ENCODE measurements at regions not wholly inside any gene's neighbourhood (a gene's known extent, or its start where the extent isn't known, plus 50 kb on each side); places are given as distances from the start of the nearest gene placed in this dataset.

DNA sequence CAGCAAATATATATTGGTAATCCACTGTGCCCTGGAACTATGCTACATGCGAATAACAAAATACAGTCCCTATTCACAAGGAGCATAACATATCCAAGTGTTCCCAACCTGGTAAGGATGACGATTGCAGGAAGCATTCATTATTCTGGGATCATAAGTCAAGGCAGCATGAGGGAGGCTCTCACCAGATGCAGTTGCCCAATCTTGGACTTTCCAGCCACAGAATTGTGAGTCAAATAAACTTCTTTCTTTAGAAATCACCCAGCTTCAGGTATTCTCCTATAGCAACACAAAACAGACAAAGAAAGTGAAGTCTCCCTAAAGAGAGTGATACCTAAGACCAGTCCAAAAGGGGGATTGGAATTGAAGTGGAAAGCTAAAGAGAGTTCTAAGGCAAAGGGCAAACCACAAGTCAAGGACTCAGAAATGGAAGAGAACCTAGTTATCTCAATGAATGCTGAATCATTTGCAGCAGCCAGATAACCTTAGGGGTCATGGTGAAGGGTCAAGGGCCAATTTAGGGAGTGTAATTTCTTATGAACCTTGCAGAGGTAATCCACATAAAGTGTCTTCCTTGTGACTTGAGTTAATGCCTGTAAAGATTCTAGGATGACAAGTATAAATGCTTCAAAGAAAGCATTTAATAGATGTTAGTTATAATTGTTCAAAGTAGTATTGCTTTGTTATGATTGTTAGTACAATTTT is 103.1 kb upstream of the PCDH7 start:
- no peak for TF ChIP-seq POLR2A (IDR thresholded peaks at IDR 0.05)
- TF ChIP-seq, protein P1, sequence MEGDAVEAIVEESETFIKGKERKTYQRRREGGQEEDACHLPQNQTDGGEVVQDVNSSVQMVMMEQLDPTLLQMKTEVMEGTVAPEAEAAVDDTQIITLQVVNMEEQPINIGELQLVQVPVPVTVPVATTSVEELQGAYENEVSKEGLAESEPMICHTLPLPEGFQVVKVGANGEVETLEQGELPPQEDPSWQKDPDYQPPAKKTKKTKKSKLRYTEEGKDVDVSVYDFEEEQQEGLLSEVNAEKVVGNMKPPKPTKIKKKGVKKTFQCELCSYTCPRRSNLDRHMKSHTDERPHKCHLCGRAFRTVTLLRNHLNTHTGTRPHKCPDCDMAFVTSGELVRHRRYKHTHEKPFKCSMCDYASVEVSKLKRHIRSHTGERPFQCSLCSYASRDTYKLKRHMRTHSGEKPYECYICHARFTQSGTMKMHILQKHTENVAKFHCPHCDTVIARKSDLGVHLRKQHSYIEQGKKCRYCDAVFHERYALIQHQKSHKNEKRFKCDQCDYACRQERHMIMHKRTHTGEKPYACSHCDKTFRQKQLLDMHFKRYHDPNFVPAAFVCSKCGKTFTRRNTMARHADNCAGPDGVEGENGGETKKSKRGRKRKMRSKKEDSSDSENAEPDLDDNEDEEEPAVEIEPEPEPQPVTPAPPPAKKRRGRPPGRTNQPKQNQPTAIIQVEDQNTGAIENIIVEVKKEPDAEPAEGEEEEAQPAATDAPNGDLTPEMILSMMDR (IDR thresholded peaks at IDR 0.05 in 4 of 5, conservative IDR thresholded peaks at IDR 0.05 in 1 of 5) = no peak
- in situ Hi-C loops (cut with MboI; ENCODE audit: low sequenced_read_pairs in 4 of 4) = no loop called here
- Histone ChIP-seq H3K27ac (no peak overlapping the region), H3K36me3 (no peaks in the 10 kb centered on the region), H3K9me3 (no peaks in the 10 kb centered on the region), H3K27me3 (no peaks in the 10 kb centered on the region), H3K4me3 (no peak overlapping the region), H3K4me1 (no peaks in the 10 kb centered on the region)
- ATAC-seq (no peak), DNase-seq (no peak)
- intact Hi-C loops (cut with DNase I; ENCODE audit: low total_unique reads) = no loop called here

DNA sequence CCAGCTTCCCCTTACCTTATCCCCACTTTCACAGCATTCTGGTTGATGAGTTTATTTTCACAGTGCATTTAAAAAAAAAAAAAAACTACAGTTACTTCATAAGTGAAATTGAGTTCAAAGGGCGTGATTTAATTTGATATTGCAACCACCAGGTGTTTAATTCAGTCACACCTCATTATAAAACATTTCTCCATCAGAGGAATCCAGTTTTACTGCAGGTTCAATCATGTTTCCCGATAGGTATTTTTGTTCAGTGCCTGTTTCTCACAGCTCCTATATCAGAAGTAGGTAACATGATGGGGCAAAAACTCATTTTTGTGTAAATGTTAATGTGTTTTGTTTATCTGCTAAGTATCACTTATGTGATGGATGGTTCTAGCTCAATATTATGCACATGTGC is 102.3 kb upstream of the PCDH7 start:
- no peak overlapping the region for H3K27ac ChIP-seq

DNA sequence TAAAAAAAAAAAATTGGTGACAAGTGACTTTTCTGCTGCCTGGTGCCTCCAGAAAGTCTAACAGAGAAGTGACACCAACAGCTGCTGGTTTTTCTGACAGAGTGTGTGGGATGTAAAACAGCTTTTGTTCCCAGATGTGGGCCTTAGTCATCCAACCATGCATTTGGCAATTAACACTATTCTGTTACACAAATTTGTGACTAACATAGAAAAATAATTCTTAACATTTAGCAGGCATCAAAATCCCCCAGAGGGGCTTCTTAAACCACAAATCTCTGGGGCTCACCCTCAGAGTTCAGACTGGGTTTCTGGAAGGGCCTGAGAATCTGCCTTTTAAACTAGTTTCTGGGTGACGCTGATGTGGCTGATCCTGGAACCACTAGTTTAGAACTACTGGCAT is 100.5 kb upstream of the PCDH7 start:
- TF ChIP-seq, protein P1 (IDR thresholded peaks at IDR 0.05 in 4 of 5, conservative IDR thresholded peaks at IDR 0.05 in 1 of 5) = no peak
- no peak for TF ChIP-seq POLR2A (IDR thresholded peaks at IDR 0.05)
- H3K4me1 ChIP-seq = no peaks in the 10 kb centered on the region
- DNase-seq (no peak), ATAC-seq (no peak)
- intact Hi-C loops (cut with DNase I; ENCODE audit: low total_unique reads) (no loop called here), in situ Hi-C loops (cut with MboI; ENCODE audit: low sequenced_read_pairs in 4 of 4) (no loop called here)
- H3K27me3 ChIP-seq = no peaks in the 10 kb centered on the region
- no peaks in the 10 kb centered on the region for H3K9me3 ChIP-seq
- no peak overlapping the region for H3K27ac ChIP-seq
- H3K4me3 ChIP-seq = no peak overlapping the region
- H3K36me3 ChIP-seq = no peaks in the 10 kb centered on the region

More for the DNA sequence above, 102.3 kb upstream of the PCDH7 start:
- Histone ChIP-seq H3K36me3 (no peaks in the 10 kb centered on the region), H3K4me1 (no peaks in the 10 kb centered on the region), H3K4me3 (no peak overlapping the region), H3K27me3 (no peaks in the 10 kb centered on the region), H3K9me3 (no peaks in the 10 kb centered on the region)
- no peak for DNase-seq
- TF ChIP-seq POLR2A (IDR thresholded peaks at IDR 0.05) = no peak
- TF ChIP-seq, protein P1 (IDR thresholded peaks at IDR 0.05 in 4 of 5, conservative IDR thresholded peaks at IDR 0.05 in 1 of 5) = no peak
- intact Hi-C loops (cut with DNase I; ENCODE audit: low total_unique reads) = no loop called here
- ATAC-seq = no peak
- in situ Hi-C loops (cut with MboI; ENCODE audit: low sequenced_read_pairs in 4 of 4) = no loop called here

DNA sequence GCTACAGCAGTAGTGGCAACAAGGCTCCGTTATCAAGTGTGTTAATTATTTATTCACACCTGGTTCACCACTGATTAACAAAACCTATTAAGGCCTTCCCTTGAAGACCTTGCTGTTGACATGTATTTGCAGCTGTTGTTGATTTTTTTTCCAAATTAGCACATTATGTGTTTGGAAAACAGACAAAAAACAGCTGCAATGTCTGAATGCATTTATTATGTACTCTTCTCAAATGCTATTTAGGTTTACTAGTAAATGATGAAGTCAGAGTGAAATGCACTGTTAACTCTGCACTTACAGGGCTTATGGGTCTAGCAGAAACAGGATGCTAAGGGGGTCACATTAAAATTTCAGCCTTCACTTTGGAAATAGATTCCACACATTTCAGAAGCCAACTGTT is 99.5 kb upstream of the PCDH7 start:
- in situ Hi-C loops (cut with MboI; ENCODE audit: low sequenced_read_pairs in 4 of 4) (no loop called here), intact Hi-C loops (cut with DNase I; ENCODE audit: low total_unique reads) (no loop called here)
- no peak overlapping the region for H3K27ac ChIP-seq
- H3K9me3 ChIP-seq = no peaks in the 10 kb centered on the region
- TF ChIP-seq POLR2A (IDR thresholded peaks at IDR 0.05) = no peak
- TF ChIP-seq, protein P1 (IDR thresholded peaks at IDR 0.05 in 4 of 5, conservative IDR thresholded peaks at IDR 0.05 in 1 of 5) = no peak
- ATAC-seq (no peak), DNase-seq (no peak)
- H3K4me1 ChIP-seq = no peaks in the 10 kb centered on the region
- H3K36me3 ChIP-seq = no peaks in the 10 kb centered on the region
- no peaks in the 10 kb centered on the region for H3K27me3 ChIP-seq
- no peak overlapping the region for H3K4me3 ChIP-seq

DNA sequence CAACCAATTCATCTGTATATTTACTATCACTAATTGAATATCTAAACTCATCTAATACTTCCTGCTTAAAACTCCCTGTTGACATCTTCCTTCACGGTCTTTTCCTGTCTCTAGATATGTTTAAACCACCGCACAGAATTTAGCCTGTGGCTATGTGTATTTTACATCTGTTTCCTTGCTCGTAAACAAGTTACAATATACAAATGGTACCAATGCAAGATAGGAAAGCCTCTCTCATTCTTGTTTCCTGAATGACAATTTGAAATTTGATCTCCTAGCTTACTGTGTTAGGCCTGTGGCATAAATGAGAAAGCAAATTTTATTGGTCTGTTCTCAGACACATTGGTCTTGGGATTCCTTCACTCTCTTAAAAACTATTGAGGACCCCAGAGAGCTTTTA is 89.7 kb upstream of the PCDH7 start:
- DNase-seq (no peak), ATAC-seq (no peak)
- in situ Hi-C loops (cut with MboI; ENCODE audit: low sequenced_read_pairs in 4 of 4) (no loop called here), intact Hi-C loops (cut with DNase I; ENCODE audit: low total_unique reads) (no loop called here)
- Histone ChIP-seq H3K4me1 (no peaks in the 10 kb centered on the region), H3K9me3 (no peaks in the 10 kb centered on the region), H3K27ac (no peak overlapping the region), H3K4me3 (no peak overlapping the region), H3K36me3 (no peaks in the 10 kb centered on the region), H3K27me3 (no peaks in the 10 kb centered on the region)
- TF ChIP-seq, protein P1 (IDR thresholded peaks at IDR 0.05 in 4 of 5, conservative IDR thresholded peaks at IDR 0.05 in 1 of 5) = no peak
- no peak for TF ChIP-seq POLR2A (IDR thresholded peaks at IDR 0.05)
